ENCODE measurements at regions not wholly inside any gene's neighbourhood (a gene's known extent, or its start where the extent isn't known, plus 50 kb on each side); places are given as distances from the start of the nearest gene placed in this dataset.
"Not testable (repeated sequence)": the region's sequence is repeated elsewhere in the genome, so short reads cannot be mapped to it uniquely, and the experiment has no call there.

- Histone ChIP-seq H3K27ac (ENCODE audit: low read length) (no peak overlapping the region), H3K36me3 (ENCODE audit: control insufficient read depth, insufficient read depth, low read length) (no peaks in the 10 kb centered on the region), H3K27me3 (ENCODE audit: control insufficient read depth, insufficient read depth, low read length) (no peaks in the 10 kb centered on the region), H3K4me1 (ENCODE audit: control insufficient read depth, insufficient read depth, low read length) (no peaks in the 10 kb centered on the region), H3K9me3 (ENCODE audit: control insufficient read depth, insufficient read depth, low read length) (no peaks in the 10 kb centered on the region), H3K4me3 (ENCODE audit: low read length) (no peak overlapping the region)
- no CpG with 5 or more reads among the region's 1 CpG for WGBS (ENCODE audit: insufficient coverage, insufficient read length)
- DNase-seq (ENCODE audit: low read depth, low spot score) = no peak
These were observed 201.7 kb downstream of the PTH2R start for GRCh38 chr2:208608122-208608835.

GRCh38 chr2:208609166-208609804 is 202.7 kb downstream of the PTH2R start:
- Histone ChIP-seq H3K9me3 (ENCODE audit: control insufficient read depth, insufficient read depth, low read length) (no peaks in the 10 kb centered on the region), H3K4me1 (ENCODE audit: control insufficient read depth, insufficient read depth, low read length) (no peaks in the 10 kb centered on the region), H3K4me3 (ENCODE audit: low read length) (no peak overlapping the region), H3K36me3 (ENCODE audit: control insufficient read depth, insufficient read depth, low read length) (no peaks in the 10 kb centered on the region), H3K27me3 (ENCODE audit: control insufficient read depth, insufficient read depth, low read length) (no peaks in the 10 kb centered on the region), H3K27ac (ENCODE audit: low read length) (no peak overlapping the region)
- no peak for DNase-seq (ENCODE audit: low read depth, low spot score)
- whole genome bisulfite sequencing (ENCODE audit: insufficient coverage, insufficient read length) = no CpG with 5 or more reads among the region's 2 CpGs

- no CpG with 5 or more reads among the region's 1 CpG for WGBS (ENCODE audit: insufficient coverage, insufficient read length)
- H3K27ac ChIP-seq (ENCODE audit: low read length); H3K4me1 ChIP-seq (ENCODE audit: control insufficient read depth, insufficient read depth, low read length); H3K4me3 ChIP-seq (ENCODE audit: low read length); H3K27me3 ChIP-seq (ENCODE audit: control insufficient read depth, insufficient read depth, low read length); H3K36me3 ChIP-seq (ENCODE audit: control insufficient read depth, insufficient read depth, low read length); H3K9me3 ChIP-seq (ENCODE audit: control insufficient read depth, insufficient read depth, low read length); DNase-seq (ENCODE audit: low read depth, low spot score): not testable (repeated sequence)
These were observed 209.1 kb downstream of the PTH2R start for GRCh38 chr2:208615675-208616074.

- Histone ChIP-seq H3K27me3 (ENCODE audit: control insufficient read depth, insufficient read depth, low read length) (no peaks in the 10 kb centered on the region), H3K36me3 (ENCODE audit: control insufficient read depth, insufficient read depth, low read length) (no peaks in the 10 kb centered on the region), H3K4me3 (ENCODE audit: low read length) (no peak overlapping the region), H3K9me3 (ENCODE audit: control insufficient read depth, insufficient read depth, low read length) (no peaks in the 10 kb centered on the region), H3K4me1 (ENCODE audit: control insufficient read depth, insufficient read depth, low read length) (no peaks in the 10 kb centered on the region), H3K27ac (ENCODE audit: low read length) (no peak overlapping the region)
- WGBS (ENCODE audit: insufficient coverage, insufficient read length) = no CpG with 5 or more reads among the region's 4 CpGs
- DNase-seq (ENCODE audit: low read depth, low spot score) = no peak
These were observed 211.6 kb downstream of the PTH2R start for GRCh38 chr2:208618220-208618619.

GRCh38 chr2:208619993-208620392 is 213.4 kb downstream of the PTH2R start:
- Histone ChIP-seq H3K27ac (ENCODE audit: low read length) (no peak overlapping the region), H3K9me3 (ENCODE audit: control insufficient read depth, insufficient read depth, low read length) (no peaks in the 10 kb centered on the region), H3K4me1 (ENCODE audit: control insufficient read depth, insufficient read depth, low read length) (no peaks in the 10 kb centered on the region), H3K4me3 (ENCODE audit: low read length) (no peak overlapping the region), H3K36me3 (ENCODE audit: control insufficient read depth, insufficient read depth, low read length) (no peaks in the 10 kb centered on the region), H3K27me3 (ENCODE audit: control insufficient read depth, insufficient read depth, low read length) (no peaks in the 10 kb centered on the region)
- DNase-seq (ENCODE audit: low read depth, low spot score) = no peak
- WGBS (ENCODE audit: insufficient coverage, insufficient read length) = no CpG with 5 or more reads among the region's 1 CpG

GRCh38 chr2:208620487-208620978 is 213.9 kb downstream of the PTH2R start:
- no peak for DNase-seq (ENCODE audit: low read depth, low spot score)
- no peak overlapping the region for H3K27ac ChIP-seq (ENCODE audit: low read length)
- H3K4me1 ChIP-seq (ENCODE audit: control insufficient read depth, insufficient read depth, low read length) = no peaks in the 10 kb centered on the region
- no peak overlapping the region for H3K4me3 ChIP-seq (ENCODE audit: low read length)
- H3K9me3 ChIP-seq (ENCODE audit: control insufficient read depth, insufficient read depth, low read length) = no peaks in the 10 kb centered on the region
- no CpG with 5 or more reads among the region's 1 CpG for WGBS (ENCODE audit: insufficient coverage, insufficient read length)
- no peaks in the 10 kb centered on the region for H3K36me3 ChIP-seq (ENCODE audit: control insufficient read depth, insufficient read depth, low read length)
- no peaks in the 10 kb centered on the region for H3K27me3 ChIP-seq (ENCODE audit: control insufficient read depth, insufficient read depth, low read length)

GRCh38 chr2:208627110-208627884 is 220.7 kb downstream of the PTH2R start:
- no peak for DNase-seq (ENCODE audit: low read depth, low spot score)

GRCh38 chr2:208627916-208628315 is 221.3 kb downstream of the PTH2R start:
- no peaks in the 10 kb centered on the region for H3K36me3 ChIP-seq (ENCODE audit: control insufficient read depth, insufficient read depth, low read length)
- WGBS (ENCODE audit: insufficient coverage, insufficient read length) = no CpG with 5 or more reads among the region's 2 CpGs
- no peaks in the 10 kb centered on the region for H3K27me3 ChIP-seq (ENCODE audit: control insufficient read depth, insufficient read depth, low read length)
- H3K4me3 ChIP-seq (ENCODE audit: low read length) = no peak overlapping the region
- no peak overlapping the region for H3K27ac ChIP-seq (ENCODE audit: low read length)
- no peak for DNase-seq (ENCODE audit: low read depth, low spot score)
- no peaks in the 10 kb centered on the region for H3K4me1 ChIP-seq (ENCODE audit: control insufficient read depth, insufficient read depth, low read length)
- H3K9me3 ChIP-seq (ENCODE audit: control insufficient read depth, insufficient read depth, low read length) = no peaks in the 10 kb centered on the region

More at GRCh38 chr2:208627110-208627884, 220.7 kb downstream of the PTH2R start:
- Histone ChIP-seq H3K4me3 (ENCODE audit: low read length) (no peak overlapping the region), H3K27ac (ENCODE audit: low read length) (no peak overlapping the region), H3K27me3 (ENCODE audit: control insufficient read depth, insufficient read depth, low read length) (no peaks in the 10 kb centered on the region), H3K4me1 (ENCODE audit: control insufficient read depth, insufficient read depth, low read length) (no peaks in the 10 kb centered on the region), H3K36me3 (ENCODE audit: control insufficient read depth, insufficient read depth, low read length) (no peaks in the 10 kb centered on the region), H3K9me3 (ENCODE audit: control insufficient read depth, insufficient read depth, low read length) (no peaks in the 10 kb centered on the region)
- no CpG with 5 or more reads among the region's 2 CpGs for WGBS (ENCODE audit: insufficient coverage, insufficient read length)

GRCh38 chr2:208638059-208638458 is 231.5 kb downstream of the PTH2R start:
- Histone ChIP-seq H3K9me3 (ENCODE audit: control insufficient read depth, insufficient read depth, low read length) (no peaks in the 10 kb centered on the region), H3K27me3 (ENCODE audit: control insufficient read depth, insufficient read depth, low read length) (no peaks in the 10 kb centered on the region), H3K27ac (ENCODE audit: low read length) (no peak overlapping the region), H3K4me1 (ENCODE audit: control insufficient read depth, insufficient read depth, low read length) (no peaks in the 10 kb centered on the region), H3K4me3 (ENCODE audit: low read length) (no peak overlapping the region), H3K36me3 (ENCODE audit: control insufficient read depth, insufficient read depth, low read length) (no peaks in the 10 kb centered on the region)
- DNase-seq (ENCODE audit: low read depth, low spot score) = no peak

GRCh38 chr2:208642125-208642779 is 235.7 kb downstream of the PTH2R start:
- H3K27ac ChIP-seq (ENCODE audit: low read length) = no peak overlapping the region
- H3K9me3 ChIP-seq (ENCODE audit: control insufficient read depth, insufficient read depth, low read length) = no peaks in the 10 kb centered on the region
- no peak overlapping the region for H3K4me3 ChIP-seq (ENCODE audit: low read length)
- H3K27me3 ChIP-seq (ENCODE audit: control insufficient read depth, insufficient read depth, low read length) = no peaks in the 10 kb centered on the region
- no peak for DNase-seq (ENCODE audit: low read depth, low spot score)
- no CpG with 5 or more reads among the region's 2 CpGs for WGBS (ENCODE audit: insufficient coverage, insufficient read length)
- H3K4me1 ChIP-seq (ENCODE audit: control insufficient read depth, insufficient read depth, low read length) = no peaks in the 10 kb centered on the region
- no peaks in the 10 kb centered on the region for H3K36me3 ChIP-seq (ENCODE audit: control insufficient read depth, insufficient read depth, low read length)
